ENCODE measurements at regions not wholly inside any gene's neighbourhood (a gene's known extent, or its start where the extent isn't known, plus 50 kb on each side); places are given as distances from the start of the nearest gene placed in this dataset.

GRCh38 chr2:3000968-3001367 is 376.6 kb downstream of the EIPR1 start:
- TF ChIP-seq, protein P1, sequence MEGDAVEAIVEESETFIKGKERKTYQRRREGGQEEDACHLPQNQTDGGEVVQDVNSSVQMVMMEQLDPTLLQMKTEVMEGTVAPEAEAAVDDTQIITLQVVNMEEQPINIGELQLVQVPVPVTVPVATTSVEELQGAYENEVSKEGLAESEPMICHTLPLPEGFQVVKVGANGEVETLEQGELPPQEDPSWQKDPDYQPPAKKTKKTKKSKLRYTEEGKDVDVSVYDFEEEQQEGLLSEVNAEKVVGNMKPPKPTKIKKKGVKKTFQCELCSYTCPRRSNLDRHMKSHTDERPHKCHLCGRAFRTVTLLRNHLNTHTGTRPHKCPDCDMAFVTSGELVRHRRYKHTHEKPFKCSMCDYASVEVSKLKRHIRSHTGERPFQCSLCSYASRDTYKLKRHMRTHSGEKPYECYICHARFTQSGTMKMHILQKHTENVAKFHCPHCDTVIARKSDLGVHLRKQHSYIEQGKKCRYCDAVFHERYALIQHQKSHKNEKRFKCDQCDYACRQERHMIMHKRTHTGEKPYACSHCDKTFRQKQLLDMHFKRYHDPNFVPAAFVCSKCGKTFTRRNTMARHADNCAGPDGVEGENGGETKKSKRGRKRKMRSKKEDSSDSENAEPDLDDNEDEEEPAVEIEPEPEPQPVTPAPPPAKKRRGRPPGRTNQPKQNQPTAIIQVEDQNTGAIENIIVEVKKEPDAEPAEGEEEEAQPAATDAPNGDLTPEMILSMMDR (IDR thresholded peaks at IDR 0.05), result no peak
- TF ChIP-seq POLR2A (IDR thresholded peaks at IDR 0.05), result no peak
- no peaks in the 10 kb centered on the region for H3K36me3 ChIP-seq
- H3K27ac ChIP-seq, result no peak overlapping the region
- no peaks in the 10 kb centered on the region for H3K4me1 ChIP-seq
- intact Hi-C loops (cut with DNase I), result no loop called here
- DNase-seq (no peak), ATAC-seq (no peak)
- H3K9me3 ChIP-seq, result no peaks in the 10 kb centered on the region
- no peak overlapping the region for H3K4me3 ChIP-seq
- 38% methylated on average over 5 of the region's 6 CpGs for WGBS (ENCODE audit: insufficient coverage, low coverage, low lambda C conversion rate, missing lambda C conversion rate)
- H3K27me3 ChIP-seq, result peaks cover 0 to 5% of the 10 kb centered on the region in 2 donors

DNA sequence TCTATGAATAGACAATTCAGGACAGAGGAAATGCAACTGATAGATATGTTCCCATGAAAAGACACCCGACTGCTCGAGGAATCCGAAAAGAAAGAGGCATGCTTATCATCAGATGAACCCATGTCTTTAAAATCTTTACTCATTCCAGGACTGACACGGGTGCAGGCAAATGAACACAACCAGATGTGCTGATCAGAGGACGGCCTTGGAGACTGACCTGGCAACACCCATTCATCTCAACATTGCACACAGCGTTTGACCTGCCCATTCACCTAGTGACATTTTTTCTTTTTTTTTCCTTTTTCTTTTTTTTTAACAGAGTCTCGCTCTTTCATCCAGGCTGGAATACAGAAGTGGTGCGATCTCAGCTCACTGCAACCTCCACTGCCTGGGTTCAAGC is 377.5 kb downstream of the EIPR1 start:
- no peak overlapping the region for H3K4me3 ChIP-seq
- no peaks in the 10 kb centered on the region for H3K9me3 ChIP-seq
- no peak for DNase-seq
- H3K27me3 ChIP-seq, result peaks cover 0 to 5% of the 10 kb centered on the region in 2 donors
- 53% methylated on average over 4 of the region's 8 CpGs for WGBS (ENCODE audit: insufficient coverage, low coverage, low lambda C conversion rate, missing lambda C conversion rate)
- H3K36me3 ChIP-seq, result no peaks in the 10 kb centered on the region
- no peak overlapping the region for H3K27ac ChIP-seq
- TF ChIP-seq POLR2A (IDR thresholded peaks at IDR 0.05), result no peak
- TF ChIP-seq, protein P1 (IDR thresholded peaks at IDR 0.05), result no peak
- intact Hi-C loops (cut with DNase I), result no loop called here
- no peaks in the 10 kb centered on the region for H3K4me1 ChIP-seq
- no peak for ATAC-seq

DNA sequence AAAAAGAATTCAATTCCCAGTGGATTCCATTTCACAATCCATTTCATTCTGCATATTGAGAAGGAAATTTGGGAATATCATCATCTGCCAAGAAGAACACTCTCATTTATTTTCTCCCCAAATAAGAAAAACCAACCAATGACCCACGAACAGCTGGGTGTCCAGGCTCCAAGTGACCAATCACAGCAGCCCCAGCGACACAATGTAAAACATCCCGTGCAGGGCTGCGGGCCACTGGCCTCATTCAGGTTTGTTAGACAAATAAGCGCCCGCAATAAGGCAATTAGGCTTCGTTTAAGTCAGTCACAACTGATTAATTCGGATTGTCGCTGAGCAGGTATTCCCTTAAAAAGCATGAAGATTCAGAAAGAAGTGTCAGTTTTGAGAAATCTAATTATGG is 378.6 kb downstream of the EIPR1 start:
- H3K36me3 ChIP-seq, result no peaks in the 10 kb centered on the region
- no peaks in the 10 kb centered on the region for H3K4me1 ChIP-seq
- H3K27ac ChIP-seq, result no peak overlapping the region
- no peak overlapping the region for H3K4me3 ChIP-seq
- intact Hi-C loops (cut with DNase I), result no loop called here
- ATAC-seq (no peak), DNase-seq (no peak)
- WGBS (ENCODE audit: insufficient coverage, low coverage, low lambda C conversion rate, missing lambda C conversion rate), result 64% methylated on average over 9 of the region's 9 CpGs
- TF ChIP-seq, protein P1 (IDR thresholded peaks at IDR 0.05), result no peak
- no peak for TF ChIP-seq POLR2A (IDR thresholded peaks at IDR 0.05)
- peaks cover 0 to 5% of the 10 kb centered on the region in 2 donors for H3K27me3 ChIP-seq
- H3K9me3 ChIP-seq, result no peaks in the 10 kb centered on the region

- WGBS (ENCODE audit: insufficient coverage, low coverage, low lambda C conversion rate, missing lambda C conversion rate), result 80% methylated on average over 5 of the region's 9 CpGs
- Histone ChIP-seq H3K9me3 (no peaks in the 10 kb centered on the region), H3K36me3 (no peaks in the 10 kb centered on the region), H3K4me3 (no peak overlapping the region), H3K4me1 (no peaks in the 10 kb centered on the region), H3K27me3 (no peaks in the 10 kb centered on the region), H3K27ac (no peak overlapping the region)
- intact Hi-C loops (cut with DNase I), result no loop called here
- no peak for TF ChIP-seq POLR2A (IDR thresholded peaks at IDR 0.05)
- TF ChIP-seq, protein P1 (IDR thresholded peaks at IDR 0.05), result no peak
- no peak for DNase-seq
- ATAC-seq, result no peak
Observed at GRCh38 chr2:2993172-2993692, 384.4 kb downstream of the EIPR1 start.

DNA sequence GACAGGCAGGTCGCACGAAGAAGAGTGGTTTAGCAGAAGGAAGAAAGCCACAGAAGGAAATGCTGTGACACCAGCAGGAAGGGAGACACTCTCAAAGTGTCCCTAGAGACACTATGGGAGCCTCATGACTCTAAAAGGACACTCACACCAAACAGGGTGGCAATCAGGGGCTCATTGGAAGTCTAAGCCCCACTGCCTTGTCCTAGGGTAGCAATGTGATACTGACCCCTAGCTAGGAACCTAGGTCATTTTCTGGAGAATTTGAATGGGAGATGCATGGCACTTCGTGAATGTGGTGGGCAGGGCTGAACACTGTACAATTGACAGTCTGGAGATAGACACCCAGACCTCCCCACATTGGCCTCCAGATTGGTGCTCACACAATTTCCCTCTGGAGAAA is 385.0 kb downstream of the EIPR1 start:
- Histone ChIP-seq H3K9me3 (no peaks in the 10 kb centered on the region), H3K27ac (no peak overlapping the region), H3K4me1 (no peaks in the 10 kb centered on the region), H3K27me3 (no peaks in the 10 kb centered on the region), H3K4me3 (no peak overlapping the region), H3K36me3 (no peaks in the 10 kb centered on the region)
- ATAC-seq (no peak), DNase-seq (no peak)
- 20% methylated on average over 1 of the region's 3 CpGs for WGBS (ENCODE audit: insufficient coverage, low coverage, low lambda C conversion rate, missing lambda C conversion rate)
- intact Hi-C loops (cut with DNase I), result no loop called here
- TF ChIP-seq, protein P1 (IDR thresholded peaks at IDR 0.05), result no peak

Measured in right lobe of liver (tissue), 6 donors.